GM19099 (cell line): ENCODE measurements at regions not wholly inside any gene's neighbourhood (a gene's known extent, or its start where the extent isn't known, plus 50 kb on each side); places are given as distances from the start of the nearest gene placed in this dataset.

Experiments
- POLR2A ChIP-seq: IDR thresholded peaks from 3 replicates; pipeline ENCODE4 v1.6.1; 2011; ENCODE audit warnings: low read depth; ENCODE audit not compliant: insufficient read length; ENCODE audit errors: extremely low read depth

DNA sequence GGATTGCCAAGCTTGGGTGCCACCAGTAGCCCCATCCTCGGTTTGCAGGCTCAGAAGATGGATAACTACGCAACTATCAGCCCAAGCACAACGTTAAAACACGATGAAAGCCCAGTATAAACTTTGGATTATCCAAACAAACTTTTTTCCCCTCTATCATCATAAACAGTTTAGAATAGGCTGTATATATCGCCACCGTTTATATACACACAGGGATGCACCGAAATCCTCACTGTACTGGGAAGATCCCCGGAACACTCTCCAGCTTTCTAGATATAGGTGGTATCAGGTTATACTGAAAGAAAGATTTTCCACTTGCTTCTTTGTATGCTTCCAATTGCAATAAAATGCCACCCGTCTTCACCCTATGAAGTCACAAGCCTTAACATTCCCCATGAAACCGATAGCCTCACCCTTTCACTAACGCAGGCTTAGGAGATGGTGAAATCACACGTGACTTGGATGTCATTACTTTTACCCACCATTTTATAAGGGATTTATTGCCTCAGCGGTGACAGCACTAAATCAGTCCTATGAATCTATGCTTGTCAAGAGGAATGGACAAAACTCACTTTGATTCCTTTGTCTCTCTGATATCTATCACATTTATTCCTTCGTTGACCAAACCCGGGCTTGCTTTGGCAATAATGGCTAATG lies 207.6 kb upstream of the FOXN3 start:
- TF ChIP-seq POLR2A, result no peak

DNA sequence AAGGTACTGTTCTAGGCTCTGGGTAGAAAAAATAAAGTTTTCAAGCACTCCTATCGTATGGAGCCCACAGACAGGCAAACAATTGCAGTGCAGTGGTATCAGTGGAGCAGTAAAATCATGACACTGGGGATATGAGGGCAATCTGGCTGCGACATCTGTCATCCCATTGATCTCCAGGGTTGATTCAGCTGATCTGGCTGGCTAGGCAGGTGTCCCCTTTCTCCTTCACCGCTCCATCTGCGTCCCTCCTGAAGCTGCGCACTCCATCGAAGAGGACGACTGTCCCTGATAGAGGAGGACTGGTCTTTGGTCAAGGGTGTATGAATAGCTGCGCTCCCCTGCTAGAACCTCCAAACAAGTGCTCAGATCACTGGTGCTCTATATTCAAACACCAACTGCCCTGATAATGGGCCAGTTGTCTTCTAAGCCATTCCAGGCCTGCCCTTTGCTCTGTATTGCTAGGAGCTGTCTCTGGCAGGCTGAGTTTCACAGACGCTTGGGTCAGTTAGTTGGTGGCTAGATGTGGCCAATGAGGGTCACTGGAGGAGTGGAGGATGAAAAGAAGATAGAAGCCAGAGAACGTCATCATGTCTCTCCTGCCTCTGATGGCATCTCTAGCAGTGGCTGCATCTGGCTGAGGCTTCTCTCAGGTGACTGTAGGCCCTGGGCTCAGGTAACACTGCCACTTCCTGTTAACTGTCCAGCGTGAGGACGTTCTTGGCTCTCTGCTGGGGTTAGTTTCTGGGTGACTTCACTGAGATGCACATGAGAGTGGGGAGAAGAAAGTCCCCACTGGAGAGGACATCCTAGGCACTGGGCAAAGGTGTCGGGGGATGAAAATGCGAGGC lies 205.0 kb upstream of the FOXN3 start:
- no peak for TF ChIP-seq POLR2A

DNA sequence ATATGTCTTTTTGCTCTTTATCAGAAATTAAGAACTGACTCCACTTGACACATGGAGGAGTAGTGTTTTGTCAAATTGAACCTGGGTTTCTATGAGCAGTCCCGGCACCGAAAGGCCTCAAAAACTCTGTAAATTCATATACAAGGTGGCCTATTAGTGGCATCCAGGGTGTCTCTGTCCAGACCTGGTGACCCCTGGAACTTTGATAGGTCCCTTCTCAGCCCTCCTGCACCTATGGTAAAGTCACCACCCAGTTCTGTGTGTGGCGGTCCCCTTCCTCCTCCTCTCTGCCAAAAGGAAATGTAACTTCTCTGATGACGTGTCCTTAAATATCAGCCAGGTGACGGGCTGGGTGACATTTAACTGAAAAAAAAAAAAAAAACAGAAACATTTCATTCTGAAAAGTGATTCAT lies 204.0 kb upstream of the FOXN3 start:
- TF ChIP-seq POLR2A, result peak; percentile 28

DNA sequence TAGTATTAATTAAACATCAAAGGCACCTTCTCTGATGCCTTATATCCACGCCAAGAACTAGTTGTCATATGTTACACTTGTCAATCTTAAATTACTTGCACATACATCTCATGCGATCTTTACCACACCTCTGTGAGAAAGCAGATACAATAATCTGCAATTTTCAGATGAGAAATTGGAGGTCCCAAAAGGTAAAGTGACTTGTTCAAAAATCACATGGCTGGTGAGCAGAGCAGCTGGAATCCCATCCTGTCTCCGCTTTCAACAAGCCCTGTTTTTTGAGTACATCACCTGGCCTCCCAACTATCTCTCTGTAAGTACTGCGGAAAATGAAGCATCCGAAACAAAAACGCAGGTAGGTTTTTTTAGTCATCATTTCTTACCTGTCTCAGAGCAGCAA lies 203.4 kb upstream of the FOXN3 start:
- no peak for TF ChIP-seq POLR2A

DNA sequence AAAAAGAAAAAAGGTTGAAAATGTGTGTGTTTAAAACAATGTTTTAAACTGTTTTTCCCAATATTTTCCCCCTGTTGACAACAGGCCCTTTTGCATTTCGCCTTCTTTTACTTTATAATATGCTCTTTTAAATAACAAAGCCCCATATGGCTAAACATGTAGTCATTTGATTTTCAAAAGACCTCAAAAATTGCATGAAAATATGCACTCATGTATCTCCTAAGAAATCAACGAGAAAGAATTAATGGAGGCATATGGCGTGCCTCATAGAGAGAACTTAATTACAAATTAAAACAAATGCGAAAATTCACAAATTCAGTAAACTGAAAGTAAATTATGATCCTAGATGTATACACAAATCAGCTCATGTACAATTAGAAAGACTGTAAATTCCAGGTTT lies 202.6 kb upstream of the FOXN3 start:
- TF ChIP-seq POLR2A, result no peak

DNA sequence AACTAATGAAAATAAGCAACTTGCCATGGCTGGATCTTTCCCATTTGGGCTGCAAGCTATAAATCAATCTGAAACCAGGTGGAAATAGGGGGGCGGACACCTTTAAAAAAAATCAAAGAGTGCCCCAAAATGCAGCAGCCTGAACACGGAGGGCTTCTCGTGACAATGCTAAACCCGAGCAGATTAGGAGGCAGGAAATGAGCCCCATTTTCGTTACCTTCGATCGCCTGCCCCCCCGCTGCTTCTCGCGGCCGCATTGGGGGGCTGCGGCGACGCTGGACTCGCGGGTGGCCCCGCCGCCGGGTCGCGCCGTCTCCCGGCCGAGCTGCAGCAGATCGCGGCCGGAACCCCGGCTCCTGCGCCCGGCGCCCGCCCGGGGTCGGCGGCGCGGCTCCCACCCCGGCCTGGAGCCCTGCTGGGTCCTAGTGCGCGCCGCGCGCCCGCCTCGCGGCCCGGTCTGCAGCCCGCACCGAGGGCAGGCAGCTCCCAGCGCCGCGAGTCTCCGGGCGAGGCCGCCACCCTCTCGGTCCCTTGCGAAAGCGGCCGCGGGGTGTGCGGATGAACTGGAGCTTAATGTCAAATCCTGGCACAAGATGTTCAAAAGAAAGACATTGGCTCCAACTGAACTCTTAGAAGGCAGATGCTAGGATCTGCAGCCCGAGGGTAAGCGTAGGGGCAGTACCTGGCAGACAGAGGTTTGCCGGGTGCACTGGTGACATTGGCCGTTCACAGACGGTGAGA lies 201.9 kb upstream of the FOXN3 start:
- peak; percentile 76 for TF ChIP-seq POLR2A

DNA sequence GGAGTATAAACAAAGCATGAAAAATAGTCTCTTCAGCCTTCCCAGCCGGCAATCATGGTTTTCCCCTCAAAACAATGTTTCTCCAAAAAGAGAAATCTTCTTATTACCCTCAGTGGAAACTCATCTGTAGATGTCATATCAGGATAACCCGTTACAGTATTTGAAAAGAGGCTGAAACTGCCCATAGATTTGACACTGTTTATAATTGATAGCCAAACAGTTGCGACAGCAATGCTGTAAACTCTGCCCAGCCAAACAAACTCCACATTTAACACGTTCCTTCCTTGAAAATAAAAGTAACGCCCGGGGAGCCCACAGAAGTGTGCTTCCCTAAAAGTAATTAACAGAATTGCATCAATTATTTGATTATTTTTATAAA lies 201.3 kb upstream of the FOXN3 start:
- no peak for TF ChIP-seq POLR2A

DNA sequence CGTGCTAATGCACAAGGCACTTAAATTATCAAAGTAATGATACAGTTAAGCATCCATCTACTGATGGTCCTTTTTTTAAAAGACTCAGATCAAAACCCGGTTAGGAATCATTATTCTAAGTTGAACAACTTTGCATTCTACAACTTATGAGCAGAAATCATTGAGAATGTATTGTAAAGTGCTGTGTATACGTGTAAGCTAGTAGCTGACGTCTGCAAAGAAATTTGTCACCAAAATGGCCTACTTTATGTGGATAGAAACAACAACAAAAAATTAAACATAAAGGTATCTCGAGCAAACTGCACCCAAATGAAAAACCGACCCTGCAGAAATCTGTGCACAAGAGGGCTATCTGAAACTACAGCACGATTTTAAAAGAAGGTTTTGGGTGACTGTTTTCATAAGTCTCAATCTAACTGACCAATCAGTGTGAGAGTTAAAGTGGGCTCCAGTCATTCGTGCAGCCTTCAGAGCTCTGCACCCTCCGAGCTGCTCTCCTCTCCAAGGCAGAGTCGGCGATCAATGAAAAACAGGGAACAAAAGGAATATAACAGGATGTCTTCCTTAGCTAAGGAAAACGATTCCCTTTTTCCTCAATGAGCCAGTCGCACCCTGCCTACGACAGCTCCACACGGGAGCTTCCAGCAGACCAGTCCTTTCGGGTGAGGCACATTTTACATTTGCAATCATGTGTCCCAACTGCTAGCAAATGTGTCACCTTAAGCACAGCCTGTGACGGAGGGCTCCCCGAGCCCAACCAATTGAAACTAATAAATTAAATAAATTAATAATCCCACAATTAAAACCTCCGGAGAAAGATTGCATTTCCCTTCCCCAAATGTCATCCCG lies 200.7 kb upstream of the FOXN3 start:
- TF ChIP-seq POLR2A, result no peak

DNA sequence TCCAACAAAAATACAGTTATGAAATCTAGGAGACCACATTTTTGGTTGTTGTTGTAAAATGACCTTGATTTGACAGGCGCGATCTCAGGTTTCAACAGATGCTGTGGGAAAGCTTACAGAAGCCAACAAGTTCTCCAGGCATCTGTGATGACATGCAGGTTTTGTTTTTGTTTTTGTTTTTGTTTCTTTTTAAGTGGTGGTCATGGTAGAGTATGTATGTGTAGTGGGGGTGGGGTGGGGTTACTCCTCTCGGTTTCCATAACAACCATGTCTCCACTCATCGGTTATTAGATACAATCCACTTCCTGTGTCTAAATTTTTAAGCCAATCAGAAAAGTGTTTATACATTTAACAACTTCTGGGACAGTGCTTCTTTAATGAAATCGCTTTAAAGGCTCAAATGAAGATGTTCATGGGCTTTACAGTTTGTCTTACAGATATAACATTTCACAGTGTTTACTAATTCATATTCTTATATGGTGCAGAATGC lies 199.9 kb upstream of the FOXN3 start:
- no peak for TF ChIP-seq POLR2A

DNA sequence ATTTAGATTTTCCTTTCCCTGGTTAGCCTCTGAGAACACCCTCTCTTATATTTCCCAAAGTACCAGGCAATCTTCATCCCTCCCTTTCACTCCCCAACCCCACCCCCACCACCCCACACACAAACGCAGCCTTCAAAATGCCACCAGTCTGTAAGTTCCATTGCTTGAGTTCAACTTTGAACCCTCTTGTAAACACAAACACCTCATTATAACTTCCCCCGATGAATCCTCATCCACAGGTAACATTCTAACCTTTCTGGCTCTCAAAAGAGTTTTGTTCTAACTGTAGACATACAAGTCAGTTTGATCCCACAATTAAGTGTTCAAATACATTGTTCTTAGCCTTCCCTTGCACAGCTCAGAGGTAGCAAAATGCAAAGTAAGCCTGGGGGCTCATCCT lies 199.4 kb upstream of the FOXN3 start:
- no peak for TF ChIP-seq POLR2A

DNA sequence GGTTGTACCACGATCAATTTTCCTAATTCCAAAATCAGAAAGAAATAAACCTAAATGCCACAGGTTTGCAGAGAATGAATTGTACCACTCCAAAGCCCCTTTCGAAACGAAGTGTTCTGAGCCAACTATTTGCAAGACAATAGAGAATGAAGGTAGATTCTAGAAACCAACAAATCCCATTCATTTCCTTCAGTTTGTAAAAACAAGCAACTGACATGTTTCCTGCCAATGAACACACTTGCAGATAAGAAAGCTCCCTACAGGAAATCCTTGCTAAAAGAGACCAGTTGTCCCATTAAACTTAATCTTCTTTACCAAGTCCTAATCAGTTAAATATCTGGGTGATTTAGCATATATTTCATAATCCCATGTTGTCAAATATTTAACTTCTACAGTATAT lies 198.4 kb upstream of the FOXN3 start:
- TF ChIP-seq POLR2A, result no peak

DNA sequence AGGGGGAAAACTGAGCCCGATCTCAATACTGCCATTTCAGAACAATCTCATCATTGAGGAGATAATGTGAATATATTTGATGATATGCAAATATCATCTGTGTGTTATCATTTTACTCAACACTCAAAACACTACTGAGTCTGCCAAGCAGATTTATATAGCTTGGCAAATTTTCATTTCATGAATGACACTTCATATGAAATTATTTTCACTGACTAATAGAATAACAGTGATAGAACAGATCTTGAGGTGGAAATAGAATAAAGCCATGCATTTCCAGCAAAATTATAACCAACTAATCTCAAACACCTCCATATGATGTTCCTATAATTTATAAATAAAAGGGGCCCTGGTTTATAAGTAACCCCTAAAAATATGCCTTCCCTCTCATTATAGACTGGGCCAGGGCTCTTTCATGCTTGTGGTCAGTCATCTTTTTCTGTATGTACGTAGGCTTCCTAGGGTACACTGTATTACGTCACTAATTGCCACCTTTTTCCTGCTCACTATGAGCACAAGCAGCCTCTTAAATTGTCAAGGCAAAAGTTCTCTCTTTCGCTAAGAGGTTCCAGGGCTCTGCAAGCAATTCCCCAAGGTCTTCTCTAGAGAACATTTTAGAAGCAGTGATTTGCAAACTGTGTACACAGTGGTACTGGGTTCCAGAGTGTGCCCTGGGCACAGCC lies 197.1 kb upstream of the FOXN3 start:
- no peak for TF ChIP-seq POLR2A

DNA sequence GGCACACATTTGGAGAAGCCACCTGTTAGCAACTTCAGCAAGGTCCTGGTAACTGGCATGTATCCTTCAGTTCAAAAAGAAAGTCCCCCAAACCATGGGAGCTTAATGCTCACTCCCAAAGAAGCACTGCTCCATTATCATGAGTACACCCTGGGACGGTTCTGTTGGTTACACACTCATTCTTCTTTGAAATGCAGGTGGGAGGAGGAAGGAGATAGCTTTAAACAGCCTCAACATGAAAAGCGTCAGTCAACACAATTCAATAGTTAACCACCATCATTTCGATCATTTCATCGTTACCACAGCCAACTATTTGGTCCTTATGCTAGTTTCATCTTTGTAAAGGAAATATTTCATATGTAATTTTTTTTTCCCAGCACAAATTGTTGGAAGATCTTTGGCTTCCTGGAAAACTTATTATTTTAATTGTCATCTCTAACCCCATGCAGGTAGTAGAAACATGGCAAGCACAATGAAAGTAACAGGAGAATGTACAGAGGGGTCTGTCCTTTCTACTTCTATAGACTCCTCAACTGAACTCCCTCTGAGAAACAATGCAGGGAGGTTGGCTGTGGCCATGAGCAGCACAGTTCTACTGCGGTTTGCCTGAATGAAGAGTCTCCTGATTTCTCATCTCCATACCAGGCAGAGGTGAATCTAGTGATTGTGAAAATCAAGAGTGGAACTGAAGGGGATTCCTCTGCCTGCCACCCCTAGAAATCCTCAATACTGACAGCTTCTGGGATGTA lies 196.4 kb upstream of the FOXN3 start:
- TF ChIP-seq POLR2A, result no peak
